GM23248 (cell line): ENCODE measurements at regions not wholly inside any gene's neighbourhood (a gene's known extent, or its start where the extent isn't known, plus 50 kb on each side); places are given as distances from the start of the nearest gene placed in this dataset.

Experiments used
- EZH2 ChIP-seq: fragments of 200-600 bp; sonication (generic); IDR thresholded peaks from 2 replicates; pipeline ENCODE4 v1.6.1; 2018; ENCODE audit warnings: antibody characterized with exemption, mild to moderate bottlenecking; ENCODE audit not compliant: insufficient read depth, poor library complexity, severe bottlenecking
- EZH2phosphoT487 ChIP-seq: fragments of 200-600 bp; sonication (generic); IDR thresholded peaks from 2 replicates; pipeline ENCODE4 v1.6.1; 2018; ENCODE audit warnings: antibody characterized with exemption, moderate library complexity, mild to moderate bottlenecking, low read depth; ENCODE audit not compliant: insufficient read depth

DNA sequence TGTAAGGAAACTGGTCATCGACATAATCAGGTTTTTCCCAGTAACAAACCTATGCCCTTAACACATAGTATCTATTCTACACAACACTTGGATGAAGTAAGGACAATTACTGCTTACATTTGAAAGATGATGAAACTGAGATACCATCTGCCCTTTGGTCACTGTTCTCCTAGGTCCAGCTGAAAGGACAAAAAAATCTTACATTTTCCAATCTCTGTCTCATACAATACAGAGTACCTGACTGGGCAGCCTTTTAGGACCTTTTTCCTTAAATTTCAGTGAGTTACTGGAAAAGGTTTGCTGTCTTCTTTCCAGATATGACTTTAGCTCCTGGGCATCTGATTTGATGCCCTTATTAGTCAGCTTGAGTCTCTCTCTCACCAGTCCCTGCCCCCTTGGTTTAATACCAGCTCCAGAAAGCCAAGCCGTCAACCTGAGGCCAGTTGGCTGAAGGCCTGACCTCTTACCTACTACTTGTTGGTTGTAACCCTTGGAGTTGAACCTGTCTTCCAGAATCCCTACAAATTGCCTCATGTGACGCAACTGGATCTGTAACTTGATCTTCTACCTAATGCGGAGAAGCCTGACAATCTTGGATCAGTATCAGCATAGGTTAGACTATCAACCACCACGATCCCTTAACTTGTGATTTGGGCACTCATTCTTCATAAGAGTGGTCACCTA is 355.3 kb upstream of the ZNF385D start:
- no peak for TF ChIP-seq EZH2
- TF ChIP-seq EZH2phosphoT487, result no peak
